Neuronal stem cell (in vitro differentiated cells): ENCODE measurements at regions not wholly inside any gene's neighbourhood (a gene's known extent, or its start where the extent isn't known, plus 50 kb on each side); places are given as distances from the start of the nearest gene placed in this dataset.
A peak's percentile ranks its signal among the peaks of the same experiment; 100 is the strongest.
"Not testable (repeated sequence)": the region's sequence is repeated elsewhere in the genome, so short reads cannot be mapped to it uniquely, and the experiment has no call there.

ENCODE experiments used
- DNase-seq: peaks from one replicate; pipeline ENCODE4 v3.0.0-alpha.2; 2013; ENCODE audit warnings: low spot score
- H2AFZ ChIP-seq: one replicate; pipeline ENCODE4 v1.6.1; 2013; ENCODE audit warnings: mild to moderate bottlenecking, low read length, inconsistent platforms
- H2AK5ac ChIP-seq: 2 replicates; pipeline ENCODE4 v1.6.1; 2013; ENCODE audit warnings: low read depth, mild to moderate bottlenecking, inconsistent platforms, low read length, moderate library complexity, mixed read lengths
- H2BK120ac ChIP-seq: 2 replicates; pipeline ENCODE4 v1.6.1; 2013; ENCODE audit warnings: low read depth, mild to moderate bottlenecking, inconsistent platforms, low read length, moderate library complexity, mixed read lengths
- H2BK12ac ChIP-seq: one replicate; pipeline ENCODE4 v1.6.1; 2013; ENCODE audit warnings: low read length, inconsistent platforms
- H2BK15ac ChIP-seq: 2 replicates; pipeline ENCODE4 v1.6.1; 2013; ENCODE audit warnings: mild to moderate bottlenecking, low read length, inconsistent platforms, mixed read lengths
- H2BK5ac ChIP-seq: one replicate; pipeline ENCODE4 v1.6.1; 2013; ENCODE audit warnings: inconsistent platforms, mild to moderate bottlenecking, low read length, moderate library complexity
- H3K14ac ChIP-seq: one replicate; pipeline ENCODE4 v1.6.1; 2013; ENCODE audit warnings: low read length, inconsistent platforms
- H3K18ac ChIP-seq: 2 replicates; pipeline ENCODE4 v1.6.1; 2013; ENCODE audit warnings: low read length, inconsistent platforms
- H3K23ac ChIP-seq: 2 replicates; pipeline ENCODE4 v1.6.1; 2013; ENCODE audit warnings: low read depth, mild to moderate bottlenecking, mixed read lengths, low read length, inconsistent platforms; ENCODE audit not compliant: poor library complexity
- H3K27ac ChIP-seq: replicated peaks from 3 replicates; pipeline ENCODE4 v1.5.1; 2013; ENCODE audit warnings: low read length, inconsistent platforms
- H3K27me3 ChIP-seq, 3 experiments: 2 replicates each; pipeline ENCODE4 v1.6.1; 2013; ENCODE audit warnings: low read length in 3 of 3, mild to moderate bottlenecking in 2 of 3, inconsistent platforms in 1 of 3, low read depth in 1 of 3, mixed read lengths in 1 of 3, moderate library complexity in 1 of 3; ENCODE audit not compliant: control insufficient read depth in 3 of 3, insufficient read depth in 3 of 3
- H3K36me3 ChIP-seq, 2 donors: replicated peaks in 1 of 2; 2 replicates each; pipeline ENCODE4 v1.6.1; 2013; ENCODE audit warnings: low read length in 2 of 2; ENCODE audit not compliant: control insufficient read depth in 2 of 2, insufficient read depth in 2 of 2
- H3K4ac ChIP-seq: 2 replicates; pipeline ENCODE4 v1.6.1; 2013; ENCODE audit warnings: inconsistent platforms, mild to moderate bottlenecking, low read length, moderate library complexity
- H3K4me1 ChIP-seq, 2 donors: 1 replicate in 1 of 2; 2 replicates in 1 of 2; pipeline ENCODE4 v1.6.1; 2013; ENCODE audit warnings: low read length in 2 of 2, low read depth in 1 of 2; ENCODE audit not compliant: control insufficient read depth in 2 of 2, insufficient read depth in 1 of 2
- H3K4me2 ChIP-seq: one replicate; pipeline ENCODE4 v1.6.1; 2013; ENCODE audit warnings: mild to moderate bottlenecking, low read length, inconsistent platforms; ENCODE audit not compliant: insufficient read depth, poor library complexity, severe bottlenecking
- H3K4me3 ChIP-seq, 2 donors: 2 replicates each; pipeline ENCODE4 v1.5.1; 2013; ENCODE audit warnings: low read length in 2 of 2, mild to moderate bottlenecking in 2 of 2, inconsistent platforms in 1 of 2, moderate library complexity in 1 of 2
- H3K79me1 ChIP-seq: one replicate; pipeline ENCODE4 v1.6.1; 2013; ENCODE audit warnings: low read depth, mild to moderate bottlenecking, inconsistent platforms, low read length, moderate library complexity
- H3K9ac ChIP-seq: one replicate; pipeline ENCODE4 v1.6.1; 2013; ENCODE audit warnings: mild to moderate bottlenecking, low read depth, low read length, inconsistent platforms; ENCODE audit not compliant: poor library complexity
- H3K9me3 ChIP-seq, 2 donors: replicated peaks in 1 of 2; 2 replicates each; pipeline versions ENCODE3 to v1.6.1; 2013; ENCODE audit warnings: low read length in 2 of 2, mild to moderate bottlenecking in 2 of 2, inconsistent platforms in 1 of 2, low read depth in 1 of 2, mixed read lengths in 1 of 2, moderate library complexity in 1 of 2; ENCODE audit not compliant: control insufficient read depth in 2 of 2, insufficient read depth in 1 of 2
- H4K8ac ChIP-seq: one replicate; pipeline ENCODE4 v1.6.1; 2013; ENCODE audit warnings: low read depth, mild to moderate bottlenecking, inconsistent platforms, low read length, moderate library complexity
- H4K91ac ChIP-seq: one replicate; pipeline ENCODE4 v1.6.1; 2013; ENCODE audit warnings: low read length, low read depth, mild to moderate bottlenecking, inconsistent platforms; ENCODE audit not compliant: poor library complexity
- WGBS, 2 donors: extraction: QIAGEN DNeasy Blood & Tissue Kit; methylation state at CpG; one replicate each; pipeline ENCODE4 v1.1.7; 2013; ENCODE audit warnings: missing lambda C conversion rate in 2 of 2, mixed read lengths in 1 of 2; ENCODE audit not compliant: insufficient read length in 2 of 2, insufficient replicate concordance in 1 of 2; ENCODE audit errors: extremely low coverage in 2 of 2; 5-methylcytosine and 5-hydroxymethylcytosine counted together

DNA sequence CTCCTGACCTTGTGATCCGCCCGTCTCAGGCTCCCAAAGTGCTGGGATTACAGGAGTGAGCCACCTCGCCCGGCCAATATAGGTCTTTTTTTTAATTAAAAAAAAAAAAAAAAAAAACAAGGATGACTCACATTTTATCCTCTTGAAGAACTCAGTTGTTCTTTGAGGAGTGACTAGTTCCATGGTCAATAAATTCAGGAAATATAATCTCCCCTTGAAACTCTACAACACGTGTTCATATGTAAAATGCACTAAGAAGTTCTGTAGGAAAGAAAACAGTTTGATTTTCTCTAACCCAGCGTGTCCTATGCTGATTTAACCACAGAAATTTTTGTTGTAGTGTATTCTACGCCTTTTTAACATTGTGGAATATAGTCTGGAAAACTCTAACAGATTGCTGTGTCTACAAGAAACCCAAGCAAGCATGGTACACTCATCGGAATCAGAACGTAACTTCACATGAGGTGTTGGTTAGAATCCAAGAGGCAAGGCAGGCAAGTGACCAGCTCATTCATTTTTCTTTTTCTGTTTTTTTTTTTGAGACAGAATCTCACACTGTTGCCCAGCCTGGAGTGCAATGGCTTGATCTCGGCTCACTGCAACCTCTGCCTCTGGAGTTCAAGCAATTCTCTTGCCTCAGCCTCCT, 79.0 kb upstream of the ZNF217 start:
- no peak overlapping the region for H2BK120ac ChIP-seq
- no peak overlapping the region for H2BK5ac ChIP-seq
- no peak overlapping the region for H4K91ac ChIP-seq
- no peak overlapping the region for H3K4me2 ChIP-seq
- H3K9me3 ChIP-seq, result no peaks in the 10 kb centered on the region
- H2BK12ac ChIP-seq, result no peak overlapping the region
- no peak overlapping the region for H3K14ac ChIP-seq
- no peaks in the 10 kb centered on the region for H3K36me3 ChIP-seq
- no peak overlapping the region for H3K9ac ChIP-seq
- no peak overlapping the region for H2AFZ ChIP-seq
- no peak overlapping the region for H3K27ac ChIP-seq
- H3K79me1 ChIP-seq, result no peaks in the 10 kb centered on the region
- no peak overlapping the region for H3K23ac ChIP-seq
- no peak overlapping the region for H2AK5ac ChIP-seq
- no peak overlapping the region for H2BK15ac ChIP-seq
- H3K18ac ChIP-seq, result no peak overlapping the region
- no peaks in the 10 kb centered on the region for H3K27me3 ChIP-seq
- H3K4ac ChIP-seq, result no peak overlapping the region
- WGBS, 2 donors, result no CpG with 5 or more reads among the region's 10 CpGs
- no peak for DNase-seq
- H4K8ac ChIP-seq, result no peak overlapping the region
- no peak overlapping the region for H3K4me3 ChIP-seq
- peaks cover under 1% of the 10 kb centered on the region in 2 donors for H3K4me1 ChIP-seq

DNA sequence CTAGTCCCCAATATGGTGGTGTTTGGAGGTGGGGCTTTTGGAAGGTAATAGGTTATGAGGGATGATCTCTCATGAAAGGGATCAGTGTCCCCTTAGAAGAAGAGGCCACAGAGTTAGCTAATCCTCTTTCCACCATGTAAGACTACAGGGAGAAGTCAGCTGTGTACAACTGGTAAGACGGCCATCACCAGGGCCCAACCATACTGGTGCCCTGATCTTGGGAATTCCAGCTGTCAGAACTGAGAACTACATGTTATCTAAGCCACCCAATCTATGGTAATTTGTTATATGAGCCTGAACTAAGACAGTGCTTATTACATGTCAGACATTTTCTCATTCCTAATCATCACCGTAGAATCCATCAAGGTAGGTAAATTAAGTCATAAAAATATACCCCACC, 77.7 kb upstream of the ZNF217 start:
- no peak overlapping the region for H2BK12ac ChIP-seq
- H3K18ac ChIP-seq, result no peak overlapping the region
- H4K8ac ChIP-seq, result no peak overlapping the region
- no peaks in the 10 kb centered on the region for H3K27me3 ChIP-seq
- WGBS, 2 donors, result no CpG with 5 or more reads among the region's 2 CpGs
- H2BK15ac ChIP-seq, result no peak overlapping the region
- H3K4me1 ChIP-seq, result no peaks in the 10 kb centered on the region
- no peak overlapping the region for H4K91ac ChIP-seq
- H2BK120ac ChIP-seq, result no peak overlapping the region
- H3K23ac ChIP-seq, result no peak overlapping the region
- no peak overlapping the region for H2BK5ac ChIP-seq
- H3K4me2 ChIP-seq, result no peak overlapping the region
- no peaks in the 10 kb centered on the region for H3K36me3 ChIP-seq
- no peak overlapping the region for H2AFZ ChIP-seq
- no peak overlapping the region for H2AK5ac ChIP-seq
- no peak overlapping the region for H3K9ac ChIP-seq
- DNase-seq, result no peak
- no peaks in the 10 kb centered on the region for H3K79me1 ChIP-seq
- no peak overlapping the region for H3K4ac ChIP-seq
- H3K4me3 ChIP-seq, result no peak overlapping the region
- H3K14ac ChIP-seq, result no peak overlapping the region
- H3K27ac ChIP-seq, result no peak overlapping the region
- no peaks in the 10 kb centered on the region for H3K9me3 ChIP-seq

- H3K27me3 ChIP-seq, H3K4me3 ChIP-seq, H4K91ac ChIP-seq, H2BK5ac ChIP-seq, H2AK5ac ChIP-seq, H3K9ac ChIP-seq, DNase-seq, H3K4me2 ChIP-seq, H3K79me1 ChIP-seq, H3K4ac ChIP-seq, H3K23ac ChIP-seq, H3K9me3 ChIP-seq, H3K4me1 ChIP-seq, H3K14ac ChIP-seq, H4K8ac ChIP-seq, H3K18ac ChIP-seq, H3K36me3 ChIP-seq, H2BK15ac ChIP-seq, H2BK12ac ChIP-seq, H2BK120ac ChIP-seq, H2AFZ ChIP-seq: not testable (repeated sequence)
- peak overlapping the region; percentile 17 for H3K27ac ChIP-seq
- WGBS, 2 donors, result no CpG with 5 or more reads among the region's 16 CpGs
Observed at GRCh38 chr20:53669517-53670313, 76.1 kb upstream of the ZNF217 start.

DNA sequence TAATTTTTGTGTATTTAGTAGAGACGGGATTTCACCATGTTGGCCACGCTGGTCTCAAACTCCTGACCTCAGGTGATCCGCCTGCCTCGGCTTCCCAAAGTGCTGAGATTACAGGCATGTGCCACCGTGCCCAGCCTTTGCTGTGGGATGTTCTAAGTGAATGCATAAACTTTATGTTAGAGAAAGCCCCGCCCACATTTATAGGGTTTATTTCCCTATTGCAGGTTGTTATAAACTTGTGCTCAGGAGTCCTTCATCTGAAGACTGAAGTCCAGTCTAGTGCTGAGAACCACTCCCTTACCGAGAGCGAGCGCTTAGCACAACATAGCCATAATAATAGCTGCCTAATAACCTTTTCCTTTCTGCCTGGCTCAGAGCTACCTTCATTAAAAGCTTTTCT, 75.4 kb upstream of the ZNF217 start:
- H3K9ac ChIP-seq, result no peak overlapping the region
- no peak overlapping the region for H2AFZ ChIP-seq
- no CpG with 5 or more reads among the region's 9 CpGs for WGBS, 2 donors
- no peaks in the 10 kb centered on the region for H3K4me1 ChIP-seq
- no peaks in the 10 kb centered on the region for H3K9me3 ChIP-seq
- H3K79me1 ChIP-seq, result no peaks in the 10 kb centered on the region
- H3K4ac ChIP-seq, result no peak overlapping the region
- no peak overlapping the region for H3K4me2 ChIP-seq
- no peak overlapping the region for H2AK5ac ChIP-seq
- H2BK5ac ChIP-seq, result no peak overlapping the region
- DNase-seq, result no peak
- H4K91ac ChIP-seq, result no peak overlapping the region
- no peak overlapping the region for H3K4me3 ChIP-seq
- no peak overlapping the region for H3K27ac ChIP-seq
- no peak overlapping the region for H2BK120ac ChIP-seq
- H4K8ac ChIP-seq, result no peak overlapping the region
- H3K27me3 ChIP-seq, result no peaks in the 10 kb centered on the region
- no peak overlapping the region for H2BK15ac ChIP-seq
- no peak overlapping the region for H3K23ac ChIP-seq
- H3K18ac ChIP-seq, result no peak overlapping the region
- H2BK12ac ChIP-seq, result no peak overlapping the region
- H3K36me3 ChIP-seq, result no peaks in the 10 kb centered on the region
- H3K14ac ChIP-seq, result no peak overlapping the region
